GM10266 (cell line): ENCODE measurements at regions not wholly inside any gene's neighbourhood (a gene's known extent, or its start where the extent isn't known, plus 50 kb on each side); places are given as distances from the start of the nearest gene placed in this dataset.
"Not testable (repeated sequence)": the region's sequence is repeated elsewhere in the genome, so short reads cannot be mapped to it uniquely, and the experiment has no call there.

Experiments
- DNase-seq: peaks from one replicate; pipeline ENCODE4 v3.0.0; 2012; ENCODE audit errors: extremely low spot score
- TF ChIP-seq, protein P1 (sequence below): IDR thresholded peaks from 2 replicates; pipeline ENCODE4 v1.5.1; 2012; ENCODE audit warnings: mild to moderate bottlenecking, low read depth; ENCODE audit not compliant: control insufficient read depth, insufficient read depth; ENCODE audit errors: missing control alignments

DNA sequence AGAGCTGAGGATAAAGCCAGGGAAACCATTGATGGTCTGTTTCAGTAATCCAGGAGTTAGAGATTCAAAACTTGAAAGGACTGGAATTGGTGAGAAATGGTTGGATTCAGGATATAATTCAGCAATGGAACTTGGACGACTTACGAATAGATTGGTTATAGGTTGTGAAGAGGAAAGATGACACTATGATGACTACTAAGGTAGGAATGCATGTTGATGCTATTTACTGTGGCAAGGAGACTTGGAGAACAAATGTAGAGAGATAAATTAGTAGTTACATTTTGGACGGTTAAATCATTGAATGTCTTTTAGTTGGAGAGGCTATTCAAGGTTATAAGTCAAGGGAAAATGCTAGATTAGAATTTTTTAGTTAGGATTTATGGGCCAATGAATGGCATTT lies 365.4 kb upstream of the TECRL start:
- DNase-seq = no peak
- TF ChIP-seq, protein P1, sequence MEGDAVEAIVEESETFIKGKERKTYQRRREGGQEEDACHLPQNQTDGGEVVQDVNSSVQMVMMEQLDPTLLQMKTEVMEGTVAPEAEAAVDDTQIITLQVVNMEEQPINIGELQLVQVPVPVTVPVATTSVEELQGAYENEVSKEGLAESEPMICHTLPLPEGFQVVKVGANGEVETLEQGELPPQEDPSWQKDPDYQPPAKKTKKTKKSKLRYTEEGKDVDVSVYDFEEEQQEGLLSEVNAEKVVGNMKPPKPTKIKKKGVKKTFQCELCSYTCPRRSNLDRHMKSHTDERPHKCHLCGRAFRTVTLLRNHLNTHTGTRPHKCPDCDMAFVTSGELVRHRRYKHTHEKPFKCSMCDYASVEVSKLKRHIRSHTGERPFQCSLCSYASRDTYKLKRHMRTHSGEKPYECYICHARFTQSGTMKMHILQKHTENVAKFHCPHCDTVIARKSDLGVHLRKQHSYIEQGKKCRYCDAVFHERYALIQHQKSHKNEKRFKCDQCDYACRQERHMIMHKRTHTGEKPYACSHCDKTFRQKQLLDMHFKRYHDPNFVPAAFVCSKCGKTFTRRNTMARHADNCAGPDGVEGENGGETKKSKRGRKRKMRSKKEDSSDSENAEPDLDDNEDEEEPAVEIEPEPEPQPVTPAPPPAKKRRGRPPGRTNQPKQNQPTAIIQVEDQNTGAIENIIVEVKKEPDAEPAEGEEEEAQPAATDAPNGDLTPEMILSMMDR = no peak

DNA sequence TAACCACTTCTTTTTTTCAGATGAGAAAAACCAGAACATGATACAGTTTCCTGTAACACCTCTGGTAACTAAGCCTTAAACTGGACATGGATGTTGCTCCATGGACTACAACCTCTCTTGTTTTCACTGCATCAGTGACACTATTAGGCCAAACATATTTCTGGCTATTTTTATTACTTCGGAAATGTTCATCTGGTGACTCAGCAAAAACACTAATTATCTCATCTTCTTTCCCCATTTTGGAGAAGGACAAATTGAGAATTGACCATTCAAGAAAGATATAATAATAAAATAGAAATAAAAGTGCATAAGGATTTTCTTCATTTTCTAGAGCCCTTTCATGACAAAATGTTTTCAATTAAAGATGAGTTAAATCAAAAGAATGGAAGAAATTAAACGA lies 361.9 kb upstream of the TECRL start:
- TF ChIP-seq, protein P1 = no peak
- no peak for DNase-seq

DNA sequence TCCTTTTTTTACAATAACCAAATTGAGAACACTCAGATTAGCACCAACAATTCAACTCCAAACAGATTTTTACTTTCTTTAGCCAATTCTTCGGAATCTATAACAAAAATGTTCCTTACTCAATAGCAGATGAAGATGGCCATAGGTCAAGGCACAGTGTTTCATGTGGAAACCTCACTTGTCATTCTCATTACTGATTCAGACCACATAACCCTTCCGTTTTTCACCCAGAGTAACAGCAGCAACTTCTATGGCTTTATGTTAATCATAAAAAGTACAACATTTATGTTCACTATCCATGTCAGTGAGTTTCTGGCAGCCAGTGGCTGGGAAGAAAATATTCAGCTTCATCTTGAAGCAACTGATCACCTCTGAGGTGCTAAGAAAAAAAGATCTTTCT lies 358.3 kb upstream of the TECRL start:
- DNase-seq = no peak
- TF ChIP-seq, protein P1 = no peak

DNA sequence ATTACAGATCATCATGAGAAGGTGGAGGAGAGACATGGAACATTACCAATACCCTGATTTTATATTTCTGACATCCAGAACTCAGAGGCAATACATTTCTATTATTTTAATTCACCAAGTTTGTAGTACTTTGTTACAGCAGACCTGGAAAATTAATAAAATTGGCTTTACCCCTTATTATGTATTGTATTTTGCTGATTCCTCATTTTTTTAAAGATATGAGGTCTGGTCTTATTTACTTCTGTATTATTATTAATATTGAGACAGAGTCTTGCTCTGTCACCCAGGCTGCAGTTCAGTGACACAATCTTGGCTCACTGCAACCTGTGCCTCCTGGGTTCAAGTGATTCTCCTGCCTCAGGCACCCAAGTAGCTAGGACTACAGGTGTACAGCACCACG lies 357.3 kb upstream of the TECRL start:
- no peak for DNase-seq
- TF ChIP-seq, protein P1 = no peak

DNA sequence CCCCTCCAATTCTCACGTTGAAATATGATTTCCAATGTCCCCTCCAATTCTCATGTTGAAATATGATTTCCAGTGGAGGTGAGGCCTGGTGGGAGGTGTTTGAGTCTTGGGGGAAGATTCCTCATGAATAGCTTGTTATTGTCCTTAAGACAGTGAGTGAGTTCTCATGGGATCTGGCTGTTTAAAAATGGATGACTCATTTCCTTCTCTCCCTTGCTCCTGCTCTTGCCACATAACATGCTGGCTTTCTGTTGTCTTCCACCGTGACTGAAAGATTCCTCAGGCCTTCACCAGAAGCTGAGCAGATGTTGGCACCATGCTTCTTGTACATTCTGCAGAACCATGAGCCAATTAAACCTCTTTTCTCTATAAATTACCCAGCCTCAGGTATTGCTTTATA lies 346.8 kb upstream of the TECRL start:
- DNase-seq = no peak
- TF ChIP-seq, protein P1 = no peak

DNA sequence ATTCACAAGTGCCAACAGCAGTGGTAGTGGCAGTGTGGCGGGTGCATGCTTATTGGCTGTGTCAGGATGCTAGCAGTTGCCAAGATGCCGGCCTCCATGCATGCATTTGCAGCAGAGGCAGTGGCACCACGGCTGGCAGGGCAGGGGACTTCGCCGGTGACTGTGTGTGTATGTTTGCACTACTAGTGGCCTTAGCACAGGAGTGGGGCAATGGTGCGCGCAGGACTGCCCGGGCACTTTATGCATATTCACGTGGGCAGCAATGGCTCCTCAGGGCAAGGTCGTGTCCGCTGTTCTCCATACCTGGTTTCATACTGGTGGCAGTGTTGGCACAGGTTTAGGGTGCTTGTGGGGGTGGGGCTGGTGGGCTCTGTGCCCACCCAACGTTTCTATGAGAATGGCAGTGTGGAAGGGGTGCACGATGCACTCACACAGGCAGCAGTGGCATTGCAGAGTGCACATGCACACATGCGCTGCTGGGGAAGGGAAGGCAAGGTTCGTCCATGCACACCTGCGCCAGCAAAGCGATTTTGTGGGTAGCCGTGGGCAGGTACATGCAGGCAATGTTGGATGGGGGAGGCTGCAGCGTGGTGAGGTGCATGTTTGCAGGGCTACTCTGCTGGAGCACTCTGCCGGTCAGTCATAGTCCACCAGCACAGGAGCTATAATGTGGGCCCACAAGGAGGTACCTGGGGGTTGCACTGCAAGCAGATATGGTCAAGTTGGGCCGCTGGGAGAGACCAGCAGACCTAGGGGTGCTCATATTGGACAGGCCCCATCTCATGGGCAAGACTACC lies 338.9 kb upstream of the TECRL start:
- TF ChIP-seq, protein P1 = no peak
- DNase-seq = no peak

DNA sequence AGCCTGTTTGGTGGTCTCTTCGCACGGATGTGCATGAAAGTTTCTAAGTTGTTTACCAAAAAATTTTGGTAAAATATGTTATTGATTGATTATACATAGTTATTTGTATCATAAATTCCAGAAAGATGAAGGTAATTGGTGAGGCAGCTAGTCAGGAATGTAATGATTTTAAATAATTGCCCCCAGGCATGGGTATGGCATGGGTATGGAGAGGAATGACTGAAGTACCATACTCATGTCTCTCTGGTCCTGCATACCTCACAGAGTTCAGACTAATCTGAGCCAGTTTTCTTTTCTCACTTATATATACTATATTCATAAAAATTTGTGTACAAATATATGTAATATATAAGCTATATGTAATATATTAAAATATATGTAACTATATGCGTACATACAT lies 329.0 kb upstream of the TECRL start:
- TF ChIP-seq, protein P1 = no peak
- no peak for DNase-seq

DNA sequence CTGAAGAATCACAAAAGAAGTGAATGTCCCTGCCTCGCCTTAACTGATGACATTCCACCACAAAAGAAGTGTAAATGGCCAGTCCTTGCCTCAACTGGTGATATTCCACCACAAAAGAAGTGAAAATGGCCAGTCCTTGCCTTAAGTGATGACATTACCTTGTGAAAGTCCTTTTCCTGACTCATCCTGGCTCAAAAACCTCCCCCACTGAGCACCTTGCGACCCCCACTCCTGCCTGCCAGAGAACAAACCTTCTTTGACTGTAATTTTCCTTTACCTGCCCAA lies 328.5 kb upstream of the TECRL start:
- not testable (repeated sequence) for DNase-seq
